Upper lobe of left lung (tissue), 4 donors: ENCODE measurements at regions not wholly inside any gene's neighbourhood (a gene's known extent, or its start where the extent isn't known, plus 50 kb on each side); places are given as distances from the start of the nearest gene placed in this dataset.

Experiments used
- CTCF ChIP-seq, 6 experiments: fragments of 450-650 bp in 4 of 6; fragments of 200-600 bp in 2 of 6; sonication (generic) in 2 of 6; IDR thresholded peaks; one replicate each; pipeline ENCODE4 v1.5.1; 2016 to 2019; ENCODE audit warnings: antibody characterized with exemption in 6 of 6
- EP300 ChIP-seq, 4 donors: sonication (generic); formaldehyde crosslinking; IDR thresholded peaks; one replicate each; pipeline ENCODE4 v1.5.1; 2017; ENCODE audit warnings: antibody characterized with exemption in 4 of 4, control low read depth in 2 of 4
- POLR2A ChIP-seq, 4 donors: fragments of 450-650 bp; IDR thresholded peaks; one replicate each; pipeline ENCODE4 v1.5.1; 2016 to 2017; ENCODE audit warnings: antibody characterized with exemption in 4 of 4, mild to moderate bottlenecking in 2 of 4
- POLR2AphosphoS5 ChIP-seq, 2 donors: sonication (generic); formaldehyde crosslinking; IDR thresholded peaks; one replicate each; pipeline ENCODE4 v1.5.1; 2017; ENCODE audit warnings: antibody characterized with exemption in 2 of 2

- TF ChIP-seq POLR2A (IDR thresholded peaks at IDR 0.05): no peak
- TF ChIP-seq CTCF (IDR thresholded peaks at IDR 0.05): no peak
- TF ChIP-seq POLR2AphosphoS5 (IDR thresholded peaks at IDR 0.05): no peak
- TF ChIP-seq EP300 (IDR thresholded peaks at IDR 0.05): no peak
Observed at GRCh38 chr2:12316476-12316875, 400.3 kb upstream of the TRIB2 start.
